Activated CD8-positive, alpha-beta memory T cell treated with anti-CD3 and anti-CD28 coated beads, Interleukin-2, amount 10 ng/mL, durations not matched to agents 7 days and 5 days (primary cell): ENCODE measurements at regions not wholly inside any gene's neighbourhood (a gene's known extent, or its start where the extent isn't known, plus 50 kb on each side); places are given as distances from the start of the nearest gene placed in this dataset.
"Not testable (repeated sequence)": the region's sequence is repeated elsewhere in the genome, so short reads cannot be mapped to it uniquely, and the experiment has no call there.

Source experiments
- ATAC-seq: fragments of 150-1000 bp; cut with Tn5 transposase; one replicate; pipeline ENCODE4 v1.10.0; 2021; ENCODE audit warnings: moderate library complexity
- CTCF ChIA-PET: fragments of 350-600 bp; sonication (Branson Sonifier 250); formaldehyde crosslinking; loops from one replicate; lab custom pipeline; 2021; ENCODE audit warnings: antibody characterized with exemption; lab: Charles Lee
- DNase-seq: peaks from one replicate; pipeline ENCODE4 v3.0.0-alpha.2; 2020
- H3K27ac Mint-ChIP-seq: one replicate; pipeline ENCODE4 v1.8.0; 2021; ENCODE audit warnings: mild to moderate bottlenecking, mixed read lengths
- H3K27me3 Mint-ChIP-seq: one replicate; pipeline ENCODE4 v1.8.0; 2021; ENCODE audit warnings: mixed read lengths
- H3K36me3 Mint-ChIP-seq: one replicate; pipeline ENCODE4 v1.8.0; 2021; ENCODE audit warnings: mild to moderate bottlenecking, mixed read lengths
- H3K4me1 Mint-ChIP-seq: one replicate; pipeline ENCODE4 v1.8.0; 2021; ENCODE audit warnings: mixed read lengths
- H3K4me3 Mint-ChIP-seq: one replicate; pipeline ENCODE4 v1.8.0; 2021; ENCODE audit warnings: mild to moderate bottlenecking, moderate library complexity, mixed read lengths
- H3K9me3 Mint-ChIP-seq: one replicate; pipeline ENCODE4 v1.8.0; 2022; ENCODE audit warnings: low read depth, mixed read lengths

GRCh38 chr15:58309963-58310928, 121.5 kb upstream of the LIPC start:
- Mint-ChIP-seq H3K27ac (no peak overlapping the region), H3K9me3 (no peaks in the 10 kb centered on the region), H3K36me3 (peaks cover 3% of the 10 kb centered on the region), H3K4me3 (no peak overlapping the region), H3K27me3 (no peaks in the 10 kb centered on the region), H3K4me1 (peaks cover 25% of the 10 kb centered on the region)
- no peak for DNase-seq
- CTCF ChIA-PET: interaction anchor here (1.5 kb wide), 1 partner anchor 9 kb away, joined by 4 read pairs; no protein-coding TSS in a partner anchor
- ATAC-seq: no peak

- CTCF ChIA-PET: no interaction called here
- Mint-ChIP-seq H3K27ac (no peak overlapping the region), H3K36me3 (peaks cover 4% of the 10 kb centered on the region), H3K27me3 (no peaks in the 10 kb centered on the region), H3K4me3 (no peak overlapping the region), H3K4me1 (peaks cover 32% of the 10 kb centered on the region), H3K9me3 (no peaks in the 10 kb centered on the region)
- no peak for DNase-seq
- ATAC-seq: no peak
These were observed 120.2 kb upstream of the LIPC start for GRCh38 chr15:58311556-58311955.

- DNase-seq (no peak), ATAC-seq (no peak)
- Mint-ChIP-seq H3K4me1 (peaks cover 27% of the 10 kb centered on the region), H3K4me3 (no peak overlapping the region), H3K27ac (no peak overlapping the region), H3K27me3 (no peaks in the 10 kb centered on the region), H3K36me3 (peaks cover 5% of the 10 kb centered on the region), H3K9me3 (no peaks in the 10 kb centered on the region)
- CTCF ChIA-PET: no interaction called here
These were observed 119.8 kb upstream of the LIPC start for GRCh38 chr15:58312031-58312430.

GRCh38 chr15:58313304-58313703, 118.5 kb upstream of the LIPC start:
- Mint-ChIP-seq H3K4me1 (peaks cover 26% of the 10 kb centered on the region), H3K9me3 (no peaks in the 10 kb centered on the region), H3K4me3 (no peak overlapping the region), H3K27ac (no peak overlapping the region), H3K36me3 (peaks cover 5% of the 10 kb centered on the region), H3K27me3 (no peaks in the 10 kb centered on the region)
- CTCF ChIA-PET: interaction anchor here (1.8 kb wide), 1 partner anchor 85 kb away, joined by 4 read pairs; no protein-coding TSS in a partner anchor
- DNase-seq: no peak
- ATAC-seq: no peak

- CTCF ChIA-PET: interaction anchor here (0.8 to 1.8 kb wide), 3 partner anchors 19 to 88 kb away, joined by 3 to 4 read pairs (median 4); no protein-coding TSS in a partner anchor
- Mint-ChIP-seq H3K36me3 (peaks cover 5% of the 10 kb centered on the region), H3K4me3 (no peak overlapping the region), H3K27me3 (no peaks in the 10 kb centered on the region), H3K4me1 (peaks cover 26% of the 10 kb centered on the region), H3K27ac (peak overlapping the region; percentile 86), H3K9me3 (no peaks in the 10 kb centered on the region)
- DNase-seq (no peak), ATAC-seq (no peak)
These were observed 117.8 kb upstream of the LIPC start for GRCh38 chr15:58313810-58314592.

- CTCF ChIA-PET: interaction anchor here (0.8 to 1.8 kb wide), 3 partner anchors 18 to 88 kb away, joined by 3 to 4 read pairs (median 4); no protein-coding TSS in a partner anchor
- peaks cover 5% of the 10 kb centered on the region for H3K36me3 Mint-ChIP-seq
These were observed 117.1 kb upstream of the LIPC start for GRCh38 chr15:58314593-58315216.

GRCh38 chr15:58318517-58318916, 113.3 kb upstream of the LIPC start:
- no peaks in the 10 kb centered on the region for H3K27me3 Mint-ChIP-seq
- no peak for DNase-seq
- H3K4me3 Mint-ChIP-seq: no peak overlapping the region
- no peak for ATAC-seq
- peaks cover 10% of the 10 kb centered on the region for H3K36me3 Mint-ChIP-seq
- H3K27ac Mint-ChIP-seq: no peak overlapping the region
- CTCF ChIA-PET: interaction anchor here (0.9 kb wide), 1 partner anchor 9 kb away, joined by 4 read pairs; no protein-coding TSS in a partner anchor
- H3K4me1 Mint-ChIP-seq: peaks cover 23% of the 10 kb centered on the region
- peaks cover 5% of the 10 kb centered on the region for H3K9me3 Mint-ChIP-seq

More at GRCh38 chr15:58314593-58315216, 117.1 kb upstream of the LIPC start:
- Mint-ChIP-seq H3K27ac (peak overlapping the region; percentile 86), H3K9me3 (no peaks in the 10 kb centered on the region), H3K4me3 (no peak overlapping the region), H3K27me3 (no peaks in the 10 kb centered on the region), H3K4me1 (peaks cover 26% of the 10 kb centered on the region)
- ATAC-seq (no peak), DNase-seq (no peak)

- peaks cover under 1% of the 10 kb centered on the region for H3K4me1 Mint-ChIP-seq
- DNase-seq: no peak
- H3K27ac Mint-ChIP-seq: no peak overlapping the region
- H3K36me3 Mint-ChIP-seq: peaks cover 7% of the 10 kb centered on the region
- H3K9me3 Mint-ChIP-seq: peaks cover 5% of the 10 kb centered on the region
- peaks cover 9% of the 10 kb centered on the region for H3K27me3 Mint-ChIP-seq
- CTCF ChIA-PET: interaction anchor here (1.2 kb wide), 1 partner anchor 24 kb away, joined by 4 read pairs; no protein-coding TSS in a partner anchor
- ATAC-seq: no peak
- no peak overlapping the region for H3K4me3 Mint-ChIP-seq
These were observed 110.8 kb upstream of the LIPC start for GRCh38 chr15:58321034-58321433.

GRCh38 chr15:58322253-58322652, 109.5 kb upstream of the LIPC start:
- H3K27ac Mint-ChIP-seq: no peak overlapping the region
- H3K36me3 Mint-ChIP-seq: peaks cover 10% of the 10 kb centered on the region
- CTCF ChIA-PET: no interaction called here
- DNase-seq: no peak
- no peaks in the 10 kb centered on the region for H3K4me1 Mint-ChIP-seq
- peaks cover 5% of the 10 kb centered on the region for H3K9me3 Mint-ChIP-seq
- no peak overlapping the region for H3K4me3 Mint-ChIP-seq
- no peak for ATAC-seq
- peaks cover 19% of the 10 kb centered on the region for H3K27me3 Mint-ChIP-seq

- H3K27ac Mint-ChIP-seq, DNase-seq, H3K4me1 Mint-ChIP-seq, CTCF ChIA-PET, H3K4me3 Mint-ChIP-seq, H3K9me3 Mint-ChIP-seq, ATAC-seq: not testable (repeated sequence)
- peaks cover 19% of the 10 kb centered on the region for H3K27me3 Mint-ChIP-seq
- peaks cover 10% of the 10 kb centered on the region for H3K36me3 Mint-ChIP-seq
These were observed 108.5 kb upstream of the LIPC start for GRCh38 chr15:58323321-58323720.

- Mint-ChIP-seq H3K4me3 (no peak overlapping the region), H3K36me3 (peaks cover 13% of the 10 kb centered on the region), H3K27ac (no peak overlapping the region), H3K9me3 (peaks cover 5% of the 10 kb centered on the region), H3K27me3 (peaks cover 19% of the 10 kb centered on the region), H3K4me1 (no peaks in the 10 kb centered on the region)
- CTCF ChIA-PET: no interaction called here
- ATAC-seq (no peak), DNase-seq (no peak)
These were observed 107.3 kb upstream of the LIPC start for GRCh38 chr15:58324533-58324932.

GRCh38 chr15:58327958-58328357, 103.8 kb upstream of the LIPC start:
- CTCF ChIA-PET: interaction anchor here (1.6 kb wide), 1 partner anchor 9 kb away, joined by 3 read pairs; no protein-coding TSS in a partner anchor
- Mint-ChIP-seq H3K4me3 (no peak overlapping the region), H3K27me3 (peaks cover 19% of the 10 kb centered on the region), H3K9me3 (no peaks in the 10 kb centered on the region), H3K27ac (no peak overlapping the region), H3K4me1 (peaks cover 24% of the 10 kb centered on the region), H3K36me3 (peaks cover 8% of the 10 kb centered on the region)
- ATAC-seq: no peak
- no peak for DNase-seq

- CTCF ChIA-PET: interaction anchor here (0.5 to 1.6 kb wide), 5 partner anchors 8 to 430 kb away, joined by 3 read pairs; no protein-coding TSS in a partner anchor
- Mint-ChIP-seq H3K27ac (peak overlapping the region; percentile 32), H3K36me3 (peaks cover 13% of the 10 kb centered on the region), H3K4me1 (peaks cover 35% of the 10 kb centered on the region), H3K9me3 (no peaks in the 10 kb centered on the region), H3K4me3 (no peak overlapping the region), H3K27me3 (peaks cover 19% of the 10 kb centered on the region)
- ATAC-seq: no peak
- DNase-seq: no peak
These were observed 102.6 kb upstream of the LIPC start for GRCh38 chr15:58329211-58329610.
